HG03103 (cell line): ENCODE measurements at regions not wholly inside any gene's neighbourhood (a gene's known extent, or its start where the extent isn't known, plus 50 kb on each side); places are given as distances from the start of the nearest gene placed in this dataset.
"Not testable (repeated sequence)": the region's sequence is repeated elsewhere in the genome, so short reads cannot be mapped to it uniquely, and the experiment has no call there.

ENCODE experiments used
- ATAC-seq: cut with Tn5 transposase; IDR thresholded peaks from one replicate; pipeline ENCODE4 v1.9.1; 2021; ENCODE audit warnings: low read depth; ENCODE audit not compliant: unreplicated experiment

- no peak for ATAC-seq
These were observed 410.3 kb upstream of the PPP1R2C start for GRCh38 chrX:43188296-43188695.

GRCh38 chrX:43211570-43211969 is 433.6 kb upstream of the PPP1R2C start:
- ATAC-seq = no peak

GRCh38 chrX:43218198-43218597 is 437.9 kb upstream of the MAOA start:
- ATAC-seq = no peak

DNA sequence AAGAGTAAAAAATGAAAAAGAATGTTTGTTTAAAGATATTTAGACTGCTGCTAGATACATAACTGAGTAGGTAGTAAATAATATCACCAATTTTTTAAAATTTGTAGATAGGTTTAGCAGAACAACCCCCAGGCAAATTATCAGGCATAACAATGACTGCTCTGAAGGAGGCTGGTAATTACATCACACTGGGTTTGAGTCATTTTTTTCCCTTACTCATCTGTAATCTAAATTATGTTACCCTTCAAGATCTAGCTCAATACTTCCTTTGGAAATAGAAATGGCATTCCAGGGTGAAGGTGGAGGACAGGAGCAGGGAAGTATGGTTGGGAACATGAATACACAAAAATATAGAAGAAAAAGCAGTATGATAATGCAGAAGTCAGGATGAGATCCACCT is 431.6 kb upstream of the MAOA start:
- no peak for ATAC-seq

- no peak for ATAC-seq
These were observed 430.3 kb upstream of the MAOA start for GRCh38 chrX:43225626-43226328.

DNA sequence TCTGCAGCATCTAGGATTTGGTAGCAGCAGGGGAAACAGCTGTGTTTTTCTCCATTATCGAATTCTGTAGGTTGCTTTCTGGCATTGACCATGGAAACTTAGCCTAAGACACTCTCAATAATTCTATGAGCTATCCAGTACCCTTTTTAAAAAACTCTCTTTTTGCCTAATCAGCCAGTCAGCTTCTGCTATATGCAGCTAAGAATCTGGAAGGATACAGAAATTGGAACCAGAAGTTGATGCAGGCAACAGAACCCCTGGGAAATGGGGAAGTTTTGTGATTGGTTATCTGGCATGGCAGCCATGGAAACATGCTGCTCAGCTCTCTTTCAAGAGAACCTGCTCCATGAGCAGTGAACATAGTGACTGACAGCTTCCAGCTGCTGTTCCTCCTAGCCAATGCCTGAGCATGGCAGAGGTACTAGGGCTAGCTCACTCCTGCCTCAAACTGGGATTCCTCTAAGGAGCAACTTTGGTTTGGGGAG is 417.6 kb upstream of the MAOA start:
- ATAC-seq = no peak

DNA sequence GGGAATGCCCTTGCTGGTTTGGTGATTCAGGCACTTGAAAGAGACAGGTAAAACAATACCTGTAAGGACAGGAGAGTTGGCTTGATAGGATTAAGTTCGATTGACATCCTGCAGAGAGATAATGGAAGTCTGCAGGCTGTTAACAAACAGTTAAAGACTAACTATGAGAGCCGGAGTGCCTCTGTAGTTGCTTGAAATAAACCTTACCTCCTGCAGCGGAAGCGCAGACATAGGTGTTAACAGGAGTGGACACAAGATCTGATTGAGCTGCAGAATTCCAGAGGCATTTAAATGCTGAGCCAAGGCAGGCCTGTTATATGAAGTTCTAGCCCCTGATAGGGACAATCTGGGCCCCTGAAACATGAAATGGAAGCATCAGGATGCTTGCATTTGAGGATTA is 416.7 kb upstream of the MAOA start:
- no peak for ATAC-seq

DNA sequence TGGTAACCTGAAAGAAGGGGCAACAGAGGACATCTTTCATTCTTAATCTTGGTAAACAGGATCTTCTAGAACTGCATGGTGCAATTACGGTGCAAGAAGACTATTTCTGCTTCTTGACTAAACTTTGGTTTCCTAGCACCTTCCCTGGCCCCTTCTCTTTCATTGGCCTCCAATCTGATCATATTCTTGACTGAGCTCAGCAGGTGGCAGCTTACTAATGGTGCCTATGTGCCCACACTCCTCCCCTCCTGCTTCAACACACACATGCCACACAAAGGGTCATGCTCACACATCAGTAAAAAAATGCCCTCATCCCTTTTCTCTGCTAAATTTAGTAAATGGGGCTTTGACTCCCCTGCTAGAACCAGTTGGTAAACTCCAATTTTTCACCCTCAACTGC is 400.5 kb upstream of the MAOA start:
- no peak for ATAC-seq

GRCh38 chrX:43266487-43266886 is 389.6 kb upstream of the MAOA start:
- no peak for ATAC-seq

- no peak for ATAC-seq
These were observed 388.4 kb upstream of the MAOA start for GRCh38 chrX:43267652-43268051.

DNA sequence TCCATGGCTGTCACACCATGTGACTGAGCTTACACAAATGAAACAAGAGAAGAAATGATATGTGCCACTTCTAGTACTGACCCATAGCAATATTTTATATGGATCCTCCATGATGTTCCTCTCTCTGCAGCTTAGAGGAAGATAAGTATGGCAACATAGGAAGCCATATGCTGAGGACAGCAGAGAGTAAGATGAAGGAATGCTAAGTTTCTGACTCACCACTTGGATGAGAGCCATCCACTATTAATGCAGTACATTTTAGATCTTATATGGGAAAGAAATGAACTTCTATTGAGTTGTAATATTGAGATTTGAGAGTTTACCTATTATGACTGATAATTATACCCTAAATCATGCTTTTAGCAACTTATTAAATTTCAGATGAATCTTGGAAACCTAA is 386.9 kb upstream of the MAOA start:
- no peak for ATAC-seq

DNA sequence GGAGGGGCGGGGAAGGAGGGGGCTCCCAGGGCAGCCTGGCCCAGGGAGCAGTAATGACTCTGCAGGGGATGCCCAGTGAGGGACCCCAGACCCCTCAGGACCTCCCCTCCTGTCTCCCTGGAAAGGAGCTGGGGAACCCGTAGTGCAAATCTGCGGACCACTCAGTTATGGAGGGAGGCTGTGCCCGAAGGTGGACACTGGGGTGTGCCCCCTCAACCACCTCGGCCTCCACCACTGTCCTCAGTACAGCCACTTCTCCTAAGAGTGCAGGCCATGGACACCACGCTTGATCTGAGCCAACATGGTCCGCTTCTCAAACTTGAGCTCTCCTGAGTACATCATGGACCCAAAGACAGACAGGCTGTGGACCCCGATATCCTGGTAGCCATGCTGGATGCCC is 378.2 kb upstream of the MAOA start:
- ATAC-seq = no peak

- ATAC-seq = no peak
These were observed 377.7 kb upstream of the MAOA start for GRCh38 chrX:43278440-43278839.

DNA sequence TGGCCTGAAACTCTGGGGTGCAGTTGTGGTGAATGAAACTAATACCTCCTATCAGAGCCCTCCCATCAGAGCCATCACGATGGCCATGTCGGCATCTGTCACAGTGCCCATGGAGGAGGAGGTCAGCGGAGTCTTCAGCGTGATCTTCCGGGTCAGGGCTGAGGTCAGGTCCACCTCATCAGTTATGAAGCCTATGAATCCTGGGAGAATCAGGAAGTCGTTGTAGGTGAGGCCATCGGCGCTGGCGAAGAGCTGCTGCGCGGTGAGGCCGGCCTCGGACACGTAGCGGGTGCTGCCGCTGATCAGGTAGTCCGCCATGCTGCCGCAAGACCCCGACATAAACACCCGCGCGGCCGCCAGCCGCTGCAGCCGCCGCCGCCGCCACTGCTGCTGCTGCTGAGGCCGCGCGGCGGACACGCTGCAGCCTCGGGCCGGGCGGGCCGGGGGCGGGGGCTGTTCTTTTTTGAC is 376.7 kb upstream of the MAOA start:
- no peak for ATAC-seq

- ATAC-seq = no peak
These were observed 372.9 kb upstream of the MAOA start for GRCh38 chrX:43283187-43283586.

DNA sequence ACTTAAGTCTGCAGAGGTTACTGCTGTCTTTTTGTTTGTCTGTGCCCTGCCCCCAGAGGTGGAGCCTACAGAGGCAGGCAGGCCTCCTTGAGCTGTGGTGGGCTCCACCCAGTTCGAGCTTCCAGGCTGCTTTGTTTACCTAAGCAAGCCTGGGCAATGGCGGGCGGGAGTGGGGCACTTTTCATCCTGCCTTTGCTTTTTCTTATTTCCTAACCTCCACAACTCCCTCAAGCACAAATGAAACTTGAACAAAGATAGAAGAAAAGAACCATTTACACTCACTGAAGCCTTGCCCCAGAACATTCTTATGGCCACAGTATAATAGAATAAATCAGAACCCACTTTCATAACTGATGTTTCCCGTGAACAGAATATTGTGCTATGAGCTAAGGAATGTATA is 344.5 kb upstream of the MAOA start:
- ATAC-seq = not testable (repeated sequence)

GRCh38 chrX:43313035-43313434 is 343.1 kb upstream of the MAOA start:
- no peak for ATAC-seq

DNA sequence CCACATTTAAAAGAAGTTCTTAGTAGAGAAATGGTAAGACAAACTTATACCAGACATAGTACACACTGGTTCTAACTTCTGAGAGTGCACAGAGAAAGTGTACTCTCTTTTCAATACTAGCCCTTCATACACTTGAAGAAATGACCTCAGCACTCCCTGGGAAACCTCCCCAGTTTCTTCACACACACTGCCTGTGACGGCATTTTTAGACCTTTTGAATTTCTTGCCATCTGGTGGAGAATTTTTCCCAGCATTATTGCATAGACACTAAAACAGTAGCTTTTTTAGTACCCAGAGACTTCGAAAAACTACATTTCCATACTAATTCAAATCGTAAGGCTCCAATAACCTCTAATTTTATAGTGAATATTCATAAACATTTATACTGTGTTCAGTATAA is 341.6 kb upstream of the MAOA start:
- ATAC-seq = no peak

DNA sequence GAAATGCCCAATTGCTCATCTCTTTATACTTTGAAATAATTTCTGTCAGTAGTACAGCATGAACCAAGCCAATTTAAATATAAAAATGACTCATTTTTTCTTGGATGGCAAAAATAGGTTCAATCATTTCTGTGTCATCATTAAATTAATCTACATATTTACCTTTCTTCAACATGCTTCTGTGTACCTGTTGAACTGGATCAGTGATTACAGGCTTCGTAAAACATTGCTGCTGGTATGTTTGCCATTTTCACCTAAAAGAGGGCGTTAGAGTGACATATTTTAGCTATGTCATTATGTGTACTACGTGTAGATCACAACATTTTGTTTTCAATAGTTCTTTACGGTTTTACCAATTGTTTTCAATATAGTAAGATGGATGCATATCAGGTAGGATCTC is 340.5 kb upstream of the MAOA start:
- no peak for ATAC-seq

DNA sequence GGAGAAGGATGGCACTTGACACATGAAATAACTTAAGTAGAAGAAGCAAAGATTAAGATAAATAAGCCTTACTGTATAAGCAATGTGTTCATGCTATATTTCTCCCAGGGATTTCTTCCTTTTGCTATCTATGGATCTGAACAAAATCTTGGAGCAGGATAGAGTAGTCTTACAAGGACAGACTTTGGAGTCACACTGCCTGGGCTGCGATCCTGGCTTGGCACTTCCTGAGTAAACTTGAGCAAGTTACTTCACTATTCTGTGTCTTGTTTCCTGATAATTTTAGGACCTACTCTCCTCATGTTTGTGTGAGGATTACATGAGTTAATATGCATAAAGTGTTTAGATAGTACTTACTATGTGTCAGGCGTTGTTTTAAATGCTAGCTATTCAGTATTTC is 340.0 kb upstream of the MAOA start:
- no peak for ATAC-seq

- ATAC-seq = no peak
These were observed 338.7 kb upstream of the MAOA start for GRCh38 chrX:43317378-43317777.

- ATAC-seq = no peak
These were observed 327.6 kb upstream of the MAOA start for GRCh38 chrX:43328358-43328946.
